A549 (cell line): ENCODE measurements at regions not wholly inside any gene's neighbourhood (a gene's known extent, or its start where the extent isn't known, plus 50 kb on each side); places are given as distances from the start of the nearest gene placed in this dataset.

ENCODE experiments used
- CHD2 ChIP-seq: fragments of 150-350 bp; IDR thresholded peaks from 2 replicates; pipeline ENCODE4 v1.6.1; 2014; ENCODE audit warnings: low read length; ENCODE audit not compliant: partially characterized antibody
- CTCF ChIP-seq: fragments of >200 bp; sonication (Bioruptor Twin); formaldehyde crosslinking; IDR thresholded peaks from 3 replicates; pipeline ENCODE4 v1.5.1; 2016
- EP300 ChIP-seq, 2 experiments: fragments of >200 bp; sonication (Bioruptor Twin); formaldehyde crosslinking; IDR thresholded peaks; 2 replicates in 1 of 2; 3 replicates in 1 of 2; pipeline ENCODE4 v1.6.1; 2016 to 2017
- MAX ChIP-seq: IDR thresholded peaks from 2 replicates; pipeline ENCODE4 v1.6.1; 2012
- RFX5 ChIP-seq: fragments of 450-650 bp; IDR thresholded peaks from 2 replicates; pipeline ENCODE4 v1.7.1; 2014; ENCODE audit warnings: antibody characterized with exemption, mild to moderate bottlenecking, moderate library complexity
- USF2 ChIP-seq: fragments of 450-650 bp; IDR thresholded peaks from 2 replicates; pipeline ENCODE4 v1.6.1; 2014; ENCODE audit warnings: antibody characterized with exemption

- TF ChIP-seq MAX (no peak), CHD2 (no peak), USF2 (no peak), RFX5 (no peak), EP300 (IDR thresholded peaks at IDR 0.05) (no peak), CTCF (no peak)
These were observed 226.2 kb downstream of the DHX35 start for GRCh38 chr20:39188266-39188765.
